Activated B cell treated with CpG ODN at 0.5 μM for 24 hours (primary cell): ENCODE measurements at regions not wholly inside any gene's neighbourhood (a gene's known extent, or its start where the extent isn't known, plus 50 kb on each side); places are given as distances from the start of the nearest gene placed in this dataset.

ENCODE experiments used
- ATAC-seq: fragments of 200-7000 bp; cut with Tn5 transposase; one replicate; pipeline ENCODE4 v1.10.0; 2021; ENCODE audit warnings: low read depth, mild to moderate bottlenecking, moderate library complexity
- CTCF ChIA-PET: fragments of 350-600 bp; sonication (Branson Sonifier 250); formaldehyde crosslinking; loops from one replicate; lab custom pipeline; 2021; ENCODE audit warnings: antibody characterized with exemption; lab: Charles Lee
- POLR2A ChIA-PET: fragments of 350-600 bp; sonication (Branson Sonifier 250); formaldehyde crosslinking; loops from one replicate; lab custom pipeline; 2021; ENCODE audit warnings: antibody characterized with exemption; lab: Charles Lee
- DNase-seq: peaks from one replicate; pipeline ENCODE4 v3.0.0; 2022
- H3K27ac Mint-ChIP-seq: one replicate; pipeline ENCODE4 v1.8.0; 2020; ENCODE audit warnings: mixed read lengths
- H3K27me3 Mint-ChIP-seq: one replicate; pipeline ENCODE4 v1.8.0; 2021; ENCODE audit warnings: mixed read lengths
- H3K36me3 Mint-ChIP-seq: one replicate; pipeline ENCODE4 v1.8.0; 2021; ENCODE audit warnings: low read depth, mixed read lengths
- H3K4me1 Mint-ChIP-seq: one replicate; pipeline ENCODE4 v1.8.0; 2021; ENCODE audit warnings: mixed read lengths
- H3K4me3 Mint-ChIP-seq: one replicate; pipeline ENCODE4 v1.8.0; 2020; ENCODE audit warnings: mild to moderate bottlenecking, mixed read lengths
- H3K9me3 Mint-ChIP-seq: one replicate; pipeline ENCODE4 v1.8.0; 2020; ENCODE audit warnings: mixed read lengths
- intact Hi-C: fragments of 100-400 bp; cut with micrococcal nuclease; formaldehyde crosslinking; loops from one replicate; pipeline ENCODE4 v1.15.1; 2024
- TF ChIP-seq, protein P1 (sequence below): fragments of 200-600 bp; IDR thresholded peaks from one replicate; pipeline ENCODE4 v1.8.0; 2022; ENCODE audit warnings: antibody characterized with exemption, mild to moderate bottlenecking

DNA sequence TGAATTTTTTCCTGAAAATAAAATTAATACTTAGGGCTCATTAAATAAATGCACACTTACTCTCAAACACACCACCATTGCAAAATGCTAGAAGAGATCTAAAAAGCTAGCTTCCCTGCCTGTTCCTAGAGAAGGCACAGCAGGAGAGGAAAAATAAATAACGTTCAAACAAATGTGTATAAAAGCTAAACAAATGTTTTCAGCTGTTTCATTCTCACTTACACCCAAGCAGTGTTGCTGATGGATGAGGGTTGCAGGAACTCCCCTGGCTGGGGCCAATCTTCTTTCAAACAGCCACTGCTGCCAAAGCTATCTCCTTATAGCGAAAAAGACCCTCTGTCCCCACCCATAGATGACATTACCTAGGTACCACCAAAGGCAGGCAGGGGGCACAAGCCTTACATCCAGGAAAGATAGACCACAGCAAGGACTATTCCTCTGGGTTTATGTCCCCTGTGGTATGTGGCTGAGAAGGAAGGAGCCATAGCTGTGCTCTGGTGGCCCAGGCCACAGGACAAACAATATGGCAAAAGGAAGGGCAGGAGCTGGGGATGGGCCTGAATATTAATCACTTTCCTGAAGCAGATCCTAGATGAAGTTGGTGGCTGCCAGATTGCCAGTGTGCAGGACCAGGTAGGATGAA lies 214.6 kb downstream of the TTC32 start:
- Mint-ChIP-seq H3K27me3 (peaks cover 2% of the 10 kb centered on the region), H3K9me3 (no peaks in the 10 kb centered on the region), H3K27ac (no peak overlapping the region), H3K4me3 (no peak overlapping the region), H3K4me1 (no peaks in the 10 kb centered on the region), H3K36me3 (no peaks in the 10 kb centered on the region)
- DNase-seq (no peak), ATAC-seq (no peak)
- ChIA-PET POLR2A (no interaction called here), CTCF (no interaction called here)
- TF ChIP-seq, protein P1, sequence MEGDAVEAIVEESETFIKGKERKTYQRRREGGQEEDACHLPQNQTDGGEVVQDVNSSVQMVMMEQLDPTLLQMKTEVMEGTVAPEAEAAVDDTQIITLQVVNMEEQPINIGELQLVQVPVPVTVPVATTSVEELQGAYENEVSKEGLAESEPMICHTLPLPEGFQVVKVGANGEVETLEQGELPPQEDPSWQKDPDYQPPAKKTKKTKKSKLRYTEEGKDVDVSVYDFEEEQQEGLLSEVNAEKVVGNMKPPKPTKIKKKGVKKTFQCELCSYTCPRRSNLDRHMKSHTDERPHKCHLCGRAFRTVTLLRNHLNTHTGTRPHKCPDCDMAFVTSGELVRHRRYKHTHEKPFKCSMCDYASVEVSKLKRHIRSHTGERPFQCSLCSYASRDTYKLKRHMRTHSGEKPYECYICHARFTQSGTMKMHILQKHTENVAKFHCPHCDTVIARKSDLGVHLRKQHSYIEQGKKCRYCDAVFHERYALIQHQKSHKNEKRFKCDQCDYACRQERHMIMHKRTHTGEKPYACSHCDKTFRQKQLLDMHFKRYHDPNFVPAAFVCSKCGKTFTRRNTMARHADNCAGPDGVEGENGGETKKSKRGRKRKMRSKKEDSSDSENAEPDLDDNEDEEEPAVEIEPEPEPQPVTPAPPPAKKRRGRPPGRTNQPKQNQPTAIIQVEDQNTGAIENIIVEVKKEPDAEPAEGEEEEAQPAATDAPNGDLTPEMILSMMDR: no peak
- intact Hi-C loops: no loop called here

DNA sequence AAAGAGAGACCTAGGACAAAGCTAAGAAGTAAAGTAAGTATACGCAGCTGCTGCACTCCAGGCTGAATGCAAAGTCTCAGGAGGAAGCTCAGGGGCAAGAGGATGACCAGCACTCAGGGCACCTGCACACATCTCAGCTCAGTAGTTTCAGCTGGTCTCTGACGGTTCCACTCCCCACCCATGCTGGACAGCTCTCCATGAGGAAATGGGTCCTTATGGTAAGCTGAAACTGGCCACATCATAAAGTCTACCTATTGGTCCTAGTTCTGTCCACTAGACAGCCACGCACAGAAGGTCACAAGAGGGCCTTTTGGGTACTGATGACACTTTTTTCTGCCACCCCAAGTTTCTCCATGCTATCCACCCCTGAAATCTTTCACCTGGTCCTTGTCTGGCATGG lies 215.3 kb downstream of the TTC32 start:
- ATAC-seq: no peak
- peaks cover 2% of the 10 kb centered on the region for H3K27me3 Mint-ChIP-seq
- no peaks in the 10 kb centered on the region for H3K9me3 Mint-ChIP-seq
- no peaks in the 10 kb centered on the region for H3K4me1 Mint-ChIP-seq
- DNase-seq: no peak
- intact Hi-C loops: no loop called here
- H3K4me3 Mint-ChIP-seq: no peak overlapping the region
- H3K36me3 Mint-ChIP-seq: no peaks in the 10 kb centered on the region
- TF ChIP-seq, protein P1: no peak
- ChIA-PET CTCF (no interaction called here), POLR2A (no interaction called here)
- no peak overlapping the region for H3K27ac Mint-ChIP-seq

DNA sequence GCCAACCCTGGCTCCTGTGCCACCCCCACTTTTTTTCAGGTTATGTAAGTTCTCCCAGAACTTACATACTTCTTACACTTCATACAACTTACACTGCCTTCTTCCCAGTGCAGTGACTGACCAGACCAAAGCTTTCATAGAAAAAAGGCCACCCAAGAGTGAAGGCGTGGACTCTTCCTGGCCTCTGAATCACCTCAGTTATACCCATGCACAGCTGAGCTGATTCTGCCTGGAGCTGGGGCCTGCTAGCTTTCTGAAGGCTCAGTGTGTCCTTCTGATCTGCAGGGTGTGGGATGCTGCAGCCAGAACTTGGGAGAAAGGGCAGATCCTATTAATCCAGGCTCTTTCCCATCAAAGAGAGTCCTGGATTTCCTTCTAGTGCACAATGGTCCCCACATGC lies 216.1 kb downstream of the TTC32 start:
- TF ChIP-seq, protein P1: no peak
- Mint-ChIP-seq H3K4me1 (no peaks in the 10 kb centered on the region), H3K9me3 (no peaks in the 10 kb centered on the region), H3K27me3 (peaks cover 2% of the 10 kb centered on the region), H3K36me3 (no peaks in the 10 kb centered on the region), H3K27ac (no peak overlapping the region), H3K4me3 (no peak overlapping the region)
- POLR2A ChIA-PET: no interaction called here
- intact Hi-C loops: no loop called here
- no peak for ATAC-seq
- no peak for DNase-seq
- CTCF ChIA-PET: no interaction called here

DNA sequence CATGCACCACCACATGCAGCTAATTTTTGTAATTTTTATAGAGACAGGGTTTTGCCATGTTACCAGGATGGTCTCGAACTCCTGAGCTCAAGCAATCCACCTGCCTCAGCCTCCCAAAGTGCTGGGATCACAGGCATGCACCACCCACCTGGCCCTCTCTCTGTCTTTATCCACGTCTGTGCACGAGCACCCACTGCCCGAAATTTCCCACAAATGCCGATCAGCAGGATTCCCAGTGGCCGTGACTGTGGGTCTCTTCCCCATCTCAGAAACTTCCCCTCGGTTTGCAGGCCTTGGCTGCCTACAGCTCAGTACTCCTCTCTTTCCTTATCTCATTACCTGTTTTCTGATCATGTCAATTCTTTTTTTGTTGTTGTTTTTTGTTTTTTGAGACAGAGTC lies 217.3 kb downstream of the TTC32 start:
- Mint-ChIP-seq H3K4me3 (no peak overlapping the region), H3K36me3 (no peaks in the 10 kb centered on the region), H3K27ac (no peak overlapping the region), H3K9me3 (no peaks in the 10 kb centered on the region), H3K4me1 (no peaks in the 10 kb centered on the region), H3K27me3 (peaks cover 2% of the 10 kb centered on the region)
- DNase-seq (no peak), ATAC-seq (no peak)
- ChIA-PET POLR2A (no interaction called here), CTCF (no interaction called here)
- TF ChIP-seq, protein P1: no peak
- intact Hi-C loops: no loop called here

DNA sequence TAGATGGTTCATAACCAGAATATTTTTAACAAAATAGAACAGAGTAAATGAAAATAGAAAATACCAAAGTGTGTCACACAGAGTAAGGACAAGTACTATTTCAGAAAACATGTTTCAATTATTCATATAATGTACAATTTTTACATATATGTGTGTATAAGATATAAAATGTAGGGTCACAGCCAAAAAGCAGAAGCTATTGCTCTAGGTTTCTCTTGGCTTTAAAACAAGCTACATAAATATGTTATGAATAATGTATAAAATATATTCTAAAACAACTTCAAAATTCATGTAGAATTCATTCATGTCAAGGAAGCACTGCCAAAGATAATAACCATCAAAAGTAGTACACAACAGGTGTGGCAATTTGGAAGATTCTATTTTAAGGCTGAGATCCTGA lies 218.2 kb downstream of the TTC32 start:
- intact Hi-C loops: no loop called here
- Mint-ChIP-seq H3K36me3 (no peaks in the 10 kb centered on the region), H3K9me3 (no peaks in the 10 kb centered on the region), H3K4me1 (no peaks in the 10 kb centered on the region), H3K4me3 (no peak overlapping the region), H3K27me3 (no peaks in the 10 kb centered on the region), H3K27ac (no peak overlapping the region)
- ChIA-PET POLR2A (no interaction called here), CTCF (no interaction called here)
- TF ChIP-seq, protein P1: no peak
- DNase-seq (no peak), ATAC-seq (no peak)
